LNCAP (cell line): ENCODE measurements at regions not wholly inside any gene's neighbourhood (a gene's known extent, or its start where the extent isn't known, plus 50 kb on each side); places are given as distances from the start of the nearest gene placed in this dataset.

Experiments used
- CTCF ChIP-seq: fragments of 450-650 bp; IDR thresholded peaks from 2 replicates; pipeline ENCODE4 v1.5.1; 2017; ENCODE audit warnings: mild to moderate bottlenecking

- TF ChIP-seq CTCF = no peak
Observed at GRCh38 chr5:124172389-124173003, 573.9 kb downstream of the ZNF608 start.

GRCh38 chr5:124162767-124163532 is 583.5 kb downstream of the ZNF608 start:
- TF ChIP-seq CTCF = no peak

GRCh38 chr5:124161266-124161665 is 585.2 kb downstream of the ZNF608 start:
- no peak for TF ChIP-seq CTCF

- TF ChIP-seq CTCF = no peak
Observed at GRCh38 chr5:124160265-124160664, 586.2 kb downstream of the ZNF608 start.

GRCh38 chr5:124157320-124157719 is 589.1 kb downstream of the ZNF608 start:
- no peak for TF ChIP-seq CTCF

GRCh38 chr5:124156415-124156996 is 589.9 kb downstream of the ZNF608 start:
- no peak for TF ChIP-seq CTCF

- TF ChIP-seq CTCF = no peak
Observed at GRCh38 chr5:124154714-124155113, 591.7 kb downstream of the ZNF608 start.
